Putamen (tissue), 1 donor: ENCODE measurements at regions not wholly inside any gene's neighbourhood (a gene's known extent, or its start where the extent isn't known, plus 50 kb on each side); places are given as distances from the start of the nearest gene placed in this dataset.

ENCODE experiments used
- DNase-seq: peaks from one replicate; pipeline ENCODE4 v3.0.0-alpha.2; 2016; ENCODE audit warnings: low spot score

DNA sequence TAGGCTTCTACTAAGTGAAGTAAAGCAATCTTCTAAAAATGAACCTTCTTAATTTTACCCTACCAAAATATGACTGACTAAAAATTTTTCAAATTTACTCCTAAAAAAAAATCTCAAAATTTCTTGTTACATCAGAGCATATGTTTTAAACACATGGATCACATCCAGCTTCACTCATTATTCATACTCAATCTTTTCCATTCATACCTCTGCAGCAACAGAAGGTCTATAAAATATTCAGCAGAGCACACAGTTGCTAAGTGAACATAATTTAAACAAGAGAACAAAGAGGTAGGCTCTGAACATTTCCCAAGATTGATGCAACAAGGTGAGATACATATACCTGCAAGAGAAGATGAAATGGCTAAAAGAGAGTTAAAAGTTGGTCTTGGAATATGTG lies 213.9 kb downstream of the SOD2 start:
- no peak for DNase-seq

DNA sequence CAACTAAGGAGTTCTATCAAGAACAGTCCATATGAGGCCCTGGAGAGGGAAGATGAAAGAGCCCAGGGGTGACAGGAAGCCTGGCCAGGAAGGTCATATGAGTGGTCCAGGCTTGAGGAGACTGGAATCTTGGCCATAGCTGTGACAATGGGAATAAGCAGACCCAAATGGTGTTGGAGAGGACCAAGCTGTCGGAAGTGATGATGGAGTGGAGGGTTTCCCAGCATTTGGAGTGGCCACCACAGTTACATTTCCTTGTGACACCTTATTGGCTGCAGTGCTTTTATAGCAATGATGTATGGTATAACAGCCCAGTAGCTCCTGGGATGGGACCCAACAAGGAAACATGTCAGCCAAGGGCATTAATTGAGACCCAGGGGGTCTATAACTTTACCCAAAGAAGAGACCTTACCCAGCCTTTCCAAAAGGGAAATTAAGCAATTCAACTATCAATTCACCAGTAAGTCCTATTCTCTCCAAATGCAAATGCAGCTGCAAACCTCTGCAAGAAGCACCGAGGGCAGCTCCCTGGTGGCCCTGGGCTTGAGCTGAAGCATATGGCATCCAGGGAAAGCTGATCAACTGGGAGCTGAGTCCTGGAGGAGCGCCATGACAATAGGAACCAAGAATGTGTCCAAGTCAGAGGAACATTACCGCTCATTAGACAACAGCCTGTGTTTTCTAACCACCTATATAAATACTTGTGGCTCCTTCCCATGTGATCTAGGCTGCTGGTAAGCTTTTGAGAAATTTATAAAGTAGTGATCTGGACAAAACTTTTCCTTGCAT lies 219.4 kb downstream of the SOD2 start:
- DNase-seq: no peak

DNA sequence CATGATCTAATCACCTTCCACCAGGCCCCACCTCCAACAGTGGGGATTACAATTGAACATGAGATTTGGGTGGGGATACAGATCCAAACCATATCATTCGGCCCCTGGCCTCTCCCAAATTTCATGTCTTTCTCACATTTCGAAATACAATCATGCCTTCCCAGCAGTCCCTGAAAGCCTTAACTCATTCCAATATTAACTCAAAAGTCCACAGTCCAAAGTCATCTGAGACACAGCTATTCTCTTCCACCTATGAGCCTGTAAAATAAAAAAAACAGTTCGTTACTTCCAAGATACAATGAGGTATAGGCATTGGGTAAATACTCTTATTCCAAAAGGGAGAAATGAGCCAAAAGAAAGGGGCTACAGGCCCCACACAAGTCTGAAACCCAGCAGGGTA lies 222.6 kb downstream of the SOD2 start:
- DNase-seq: no peak

DNA sequence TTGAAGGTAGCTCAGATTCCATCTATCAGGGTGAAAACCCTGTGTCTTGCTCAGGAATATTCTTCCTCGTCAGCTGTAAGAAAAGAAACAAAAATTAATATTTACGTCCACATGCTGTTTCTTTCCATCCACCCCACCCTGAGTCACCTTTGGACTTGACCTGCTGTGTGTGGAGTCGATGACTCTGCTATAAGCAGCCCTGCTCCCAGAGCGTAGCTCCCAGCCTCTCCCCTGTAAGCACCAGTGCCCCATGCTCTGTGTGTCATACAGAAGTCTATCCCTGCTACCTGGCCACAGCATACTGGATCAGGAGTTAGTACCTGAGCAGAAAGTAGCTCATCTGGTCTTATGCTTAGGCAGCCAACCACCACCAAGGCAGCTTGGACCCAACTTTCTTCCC lies 223.6 kb downstream of the SOD2 start:
- DNase-seq: no peak

DNA sequence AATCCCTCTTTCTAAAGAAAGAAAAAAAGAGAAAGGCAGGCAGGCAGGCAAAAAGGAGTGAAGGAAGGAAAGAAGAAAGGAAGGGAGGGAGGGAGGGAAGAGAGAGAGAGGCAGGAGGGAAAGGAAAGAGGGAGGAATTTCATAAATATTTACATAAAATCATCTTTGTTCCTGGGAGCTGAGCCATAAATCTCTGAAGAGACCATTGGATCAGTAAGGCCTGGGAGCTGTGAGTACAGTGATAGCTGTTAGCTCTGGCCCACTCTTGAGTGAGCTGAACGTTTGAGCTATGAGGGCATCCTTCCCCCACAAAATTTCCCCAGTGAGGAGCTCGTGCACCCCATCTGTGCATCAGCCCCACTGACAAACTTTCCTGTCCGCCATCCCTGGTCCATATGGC lies 224.0 kb downstream of the SOD2 start:
- no peak for DNase-seq

DNA sequence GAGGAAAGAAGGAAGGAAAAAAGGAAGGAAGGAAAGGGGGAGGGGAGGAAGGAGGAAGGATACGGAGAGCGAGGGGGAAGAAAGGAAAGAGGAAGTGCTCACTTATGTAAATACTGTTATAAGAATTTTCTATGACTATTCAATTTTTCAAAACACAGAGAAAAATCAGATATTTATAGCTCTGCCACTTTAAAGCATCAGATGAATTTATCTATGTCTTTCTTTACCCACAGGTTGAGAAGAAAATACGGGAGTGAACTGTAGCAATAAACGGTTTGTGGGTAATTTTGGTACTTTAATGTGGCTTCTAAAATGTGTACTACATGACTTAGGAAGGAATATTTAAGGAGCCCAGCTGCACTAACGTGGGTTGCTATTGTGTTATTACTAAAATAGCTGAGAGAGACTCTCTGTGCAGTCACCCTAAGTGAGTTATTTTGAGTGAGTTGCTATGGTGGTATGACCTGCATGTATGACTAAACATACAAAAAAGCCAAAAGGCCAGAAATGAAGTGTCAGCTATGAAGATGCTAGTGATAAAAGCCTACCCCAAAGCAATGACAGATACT lies 225.5 kb downstream of the SOD2 start:
- DNase-seq: peak; percentile 1

DNA sequence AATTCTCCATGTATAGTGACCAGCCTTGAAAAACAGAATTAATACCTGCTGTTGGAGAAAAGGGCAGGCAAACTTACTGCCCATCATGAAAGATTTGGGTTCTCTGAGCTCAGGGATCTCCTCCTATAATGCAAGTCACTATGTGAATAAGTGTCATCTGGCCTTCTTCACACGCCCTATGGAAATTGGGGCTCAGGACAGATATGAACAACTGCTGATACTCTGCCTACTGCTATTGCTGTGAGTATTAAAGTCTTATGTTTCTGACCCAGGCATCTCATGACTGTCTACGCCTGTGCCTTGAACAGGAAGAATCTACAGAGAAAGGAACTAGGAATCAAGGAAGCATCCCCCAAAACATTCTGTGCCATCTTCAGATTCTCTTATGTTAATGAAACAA lies 226.1 kb downstream of the SOD2 start:
- no peak for DNase-seq

DNA sequence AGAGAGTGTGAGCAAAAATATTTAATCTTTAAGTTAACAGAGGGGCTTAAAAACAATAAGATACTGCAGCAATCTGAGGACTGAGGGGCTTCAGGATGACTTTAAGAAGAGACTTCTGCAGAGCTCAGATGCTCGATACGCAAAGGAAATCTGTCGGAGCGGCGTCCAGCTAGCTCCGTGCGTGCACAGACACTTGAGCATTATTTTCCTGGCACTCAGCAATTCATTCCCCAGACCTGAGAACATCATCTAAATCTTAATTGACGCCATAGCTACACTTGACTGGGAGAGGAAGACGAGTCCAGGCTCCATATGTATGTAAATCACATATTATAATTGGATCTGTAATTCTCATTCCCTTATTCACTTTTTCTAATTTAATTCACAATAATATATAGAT lies 228.2 kb downstream of the SOD2 start:
- DNase-seq: no peak

DNA sequence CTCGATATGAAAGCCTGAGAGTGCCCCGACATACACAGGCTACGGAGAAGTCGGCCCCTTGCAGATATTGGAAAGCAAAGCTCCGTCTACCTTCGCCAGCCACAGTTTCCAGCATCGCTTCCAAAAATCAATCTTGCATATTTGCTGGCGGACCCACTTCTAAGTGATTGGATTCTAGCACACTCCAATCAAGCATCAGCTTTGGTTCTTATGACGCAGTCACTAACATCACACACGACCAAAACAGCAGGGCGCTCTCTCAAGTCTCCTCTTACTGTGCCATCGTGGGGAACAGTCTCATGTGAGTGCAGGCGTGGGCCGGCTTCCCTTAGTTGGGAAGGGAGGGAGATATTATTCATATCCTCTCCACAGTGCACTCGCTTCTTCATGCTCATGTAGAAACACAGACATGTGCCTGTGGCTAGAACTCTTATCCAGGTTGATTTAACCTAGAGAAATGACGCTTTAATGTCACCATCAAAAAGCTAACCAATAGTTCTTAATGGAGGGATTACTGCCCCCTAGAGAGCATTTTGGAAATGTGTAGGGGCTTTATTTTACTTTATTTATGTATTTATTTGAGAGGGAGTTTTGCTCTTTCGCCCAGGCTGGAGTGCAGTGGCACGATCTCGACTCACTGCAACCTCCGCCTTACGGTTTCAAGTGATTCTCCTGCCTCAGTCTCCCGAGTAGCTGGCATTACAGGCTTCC lies 229.8 kb downstream of the SOD2 start:
- DNase-seq: no peak

DNA sequence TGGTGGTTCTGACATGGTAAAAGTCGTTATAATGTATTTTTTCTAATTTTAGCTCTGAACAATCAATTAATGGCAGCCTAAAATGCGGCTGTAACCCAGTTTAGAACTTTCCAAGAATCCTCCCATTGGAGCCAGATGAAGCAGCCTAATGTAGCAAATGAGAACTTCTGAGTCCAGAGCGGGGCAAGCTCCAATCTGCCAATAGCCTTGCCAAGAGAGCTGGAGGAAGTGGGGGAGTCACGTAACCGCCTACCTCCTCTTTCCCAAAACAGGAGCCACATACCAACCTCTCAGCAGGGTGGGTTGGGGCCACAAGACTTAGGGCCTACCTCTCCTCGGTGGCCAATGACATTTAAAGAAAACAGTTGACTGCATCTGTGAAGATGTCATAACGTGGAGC lies 230.6 kb downstream of the SOD2 start:
- DNase-seq: no peak

DNA sequence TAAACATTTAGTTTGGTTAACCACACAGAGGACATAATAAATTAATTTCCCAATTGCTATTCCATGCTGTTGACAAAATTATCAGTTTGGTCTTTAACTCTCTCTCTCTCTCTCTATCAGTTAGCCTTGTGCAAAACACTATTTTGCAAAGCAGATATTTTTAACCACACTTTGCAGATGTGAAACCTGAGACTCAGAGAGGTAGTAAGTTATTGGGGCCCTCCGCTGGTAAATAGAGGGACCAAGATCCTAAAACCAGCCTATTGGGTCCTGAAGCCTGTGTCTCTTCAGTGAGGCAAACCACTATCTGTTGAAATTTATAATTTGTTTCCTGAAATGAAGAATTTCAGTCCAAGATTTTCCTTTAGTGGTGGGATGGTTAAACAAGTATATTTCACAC lies 231.0 kb downstream of the SOD2 start:
- no peak for DNase-seq

DNA sequence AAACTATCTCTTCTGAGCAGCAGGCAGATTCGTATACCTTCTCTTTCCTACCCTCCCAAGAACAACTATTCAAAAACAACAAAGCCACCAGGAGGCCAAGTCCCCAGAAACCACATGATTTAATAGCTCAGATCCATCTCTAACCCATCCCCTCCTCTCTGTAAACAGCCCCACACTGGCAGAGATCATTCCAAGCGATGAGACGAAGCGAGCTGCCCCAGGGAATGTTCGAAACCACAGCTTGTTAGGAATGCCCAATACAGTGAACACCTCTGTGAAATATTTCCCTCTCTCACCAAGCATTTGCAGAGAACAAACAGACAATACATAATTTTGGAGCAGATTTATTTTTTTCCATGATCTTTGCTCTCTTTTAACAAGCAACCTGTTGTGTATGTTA lies 231.8 kb downstream of the SOD2 start:
- no peak for DNase-seq

DNA sequence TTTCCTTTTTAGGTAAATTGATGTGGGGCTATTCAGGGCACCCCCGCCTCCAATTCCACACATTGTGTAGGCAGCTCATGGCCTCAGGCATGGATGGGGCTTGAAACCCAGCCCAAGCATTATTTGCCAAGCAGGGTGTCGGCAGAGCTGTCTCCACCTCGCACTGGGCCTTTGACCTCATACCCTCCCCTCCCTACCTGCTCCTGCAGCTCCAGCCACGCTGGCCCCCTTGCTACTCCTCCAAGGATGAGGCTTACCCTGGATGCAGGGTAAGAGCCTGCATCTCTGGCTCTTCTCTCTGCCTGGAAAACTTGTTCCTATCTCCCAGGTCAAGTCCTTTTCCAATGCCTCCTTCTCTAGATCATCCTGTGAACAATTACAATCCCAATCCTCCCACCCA lies 232.6 kb downstream of the SOD2 start:
- no peak for DNase-seq

DNA sequence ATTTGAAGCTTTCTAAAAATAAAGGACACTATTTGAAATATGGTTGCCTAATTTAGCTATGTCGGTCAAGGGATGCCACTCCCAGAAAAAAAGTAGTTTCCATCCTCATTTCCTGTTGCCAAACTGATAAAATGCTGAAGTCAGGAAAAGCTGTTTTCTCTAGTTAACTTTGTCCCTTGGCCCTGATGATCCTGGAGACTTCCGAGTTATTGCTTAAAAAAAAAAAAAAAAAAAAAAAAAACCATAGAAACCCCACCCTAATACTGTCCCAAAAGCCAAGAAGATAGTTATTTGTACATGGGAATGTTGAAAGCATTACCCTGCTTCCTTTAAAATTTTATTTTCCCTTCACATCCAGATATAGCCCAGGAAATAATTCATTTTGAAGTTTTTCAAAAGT lies 236.7 kb downstream of the SOD2 start:
- DNase-seq: no peak

DNA sequence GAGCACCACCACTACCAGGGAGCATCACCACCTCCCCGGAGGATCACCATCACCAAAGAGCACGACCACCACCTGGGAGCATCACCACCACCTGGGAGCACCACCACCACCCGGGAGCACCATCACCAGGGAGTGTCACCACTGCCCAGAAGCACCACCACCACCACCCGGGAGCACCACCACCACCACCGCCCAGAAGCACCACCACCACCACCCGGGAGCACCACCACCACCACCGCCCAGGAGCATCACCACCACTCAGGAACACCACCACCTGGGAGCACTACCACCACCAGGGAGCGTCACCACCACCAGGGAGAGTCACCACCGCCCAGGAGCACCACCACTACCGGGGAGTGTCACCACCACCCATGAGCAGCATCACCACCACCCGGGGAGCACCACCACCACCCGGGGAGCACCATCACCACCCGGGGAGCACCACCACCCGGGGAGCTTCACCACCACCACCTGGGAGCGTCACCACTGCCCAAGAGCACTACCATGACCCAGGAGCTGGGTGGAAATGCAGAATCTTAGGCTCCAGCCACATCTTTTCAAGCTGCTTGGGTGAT lies 237.3 kb downstream of the SOD2 start:
- no peak for DNase-seq

DNA sequence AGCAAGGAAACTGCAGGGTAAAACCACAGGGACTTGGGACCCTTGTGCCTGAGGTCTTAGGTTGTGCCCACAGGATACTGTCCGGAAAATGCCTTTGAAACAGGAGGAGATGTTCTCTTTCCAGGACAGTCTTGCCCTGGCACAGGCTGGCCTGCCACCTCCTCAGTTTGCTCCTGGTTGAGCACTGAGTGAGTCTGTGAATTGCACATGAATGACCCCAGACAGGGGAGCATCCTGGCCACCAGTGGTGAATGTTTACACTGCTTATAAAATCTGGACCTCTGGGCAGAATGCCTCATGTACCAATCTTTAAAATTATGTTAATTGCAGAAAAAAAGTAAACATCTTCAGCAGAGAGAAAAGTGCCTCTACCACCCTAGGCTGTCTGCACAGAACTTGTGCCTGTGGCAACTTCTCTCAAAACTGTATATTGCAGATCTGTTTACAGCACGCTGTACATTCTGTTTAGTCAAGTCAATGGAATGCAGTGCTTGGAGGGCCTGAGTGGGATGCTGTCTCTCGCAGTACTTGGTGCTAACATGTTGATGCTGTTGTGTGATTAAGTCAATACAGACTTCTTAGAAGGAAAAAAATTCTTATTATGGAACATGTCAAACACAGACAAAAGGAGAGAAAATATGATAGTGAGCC lies 242.1 kb downstream of the SOD2 start:
- no peak for DNase-seq

DNA sequence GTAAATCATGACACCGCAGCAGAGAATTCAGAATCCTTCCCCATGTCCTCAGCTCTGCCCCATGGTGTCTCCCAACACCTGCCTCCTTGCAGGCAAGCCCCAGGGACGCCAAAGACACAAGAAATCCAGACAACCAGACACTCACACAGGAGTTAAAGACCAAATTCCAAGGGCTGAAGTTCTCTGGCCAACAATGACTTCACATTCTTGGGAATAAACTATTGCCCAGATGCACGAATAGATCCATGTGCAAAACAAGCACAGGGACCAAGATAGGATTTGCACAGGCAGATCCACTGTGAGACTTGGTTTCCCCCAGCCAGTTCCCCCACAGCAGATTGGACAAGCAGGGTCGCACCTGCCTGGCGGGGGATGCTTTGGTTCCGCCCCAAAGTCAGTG lies 246.7 kb downstream of the SOD2 start:
- DNase-seq: no peak

DNA sequence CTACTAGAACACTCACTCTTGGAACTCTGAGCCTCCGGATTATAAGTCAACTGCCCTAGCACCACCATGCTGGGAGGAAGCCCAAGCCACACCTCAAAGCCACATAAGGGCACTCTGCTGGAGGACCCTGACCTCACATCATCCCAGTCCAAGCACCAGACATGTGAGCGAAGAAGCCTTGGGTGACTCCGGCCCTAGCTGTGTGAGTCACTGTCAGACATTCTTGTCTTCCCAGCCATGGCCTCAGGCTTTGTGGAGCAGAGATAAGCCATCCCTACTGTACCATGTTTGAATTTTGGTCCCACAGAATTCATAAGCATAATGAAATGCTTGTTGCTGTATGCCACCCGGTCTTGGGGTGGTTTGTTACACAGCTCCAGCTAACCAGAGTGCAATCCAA lies 247.7 kb downstream of the SOD2 start:
- no peak for DNase-seq

DNA sequence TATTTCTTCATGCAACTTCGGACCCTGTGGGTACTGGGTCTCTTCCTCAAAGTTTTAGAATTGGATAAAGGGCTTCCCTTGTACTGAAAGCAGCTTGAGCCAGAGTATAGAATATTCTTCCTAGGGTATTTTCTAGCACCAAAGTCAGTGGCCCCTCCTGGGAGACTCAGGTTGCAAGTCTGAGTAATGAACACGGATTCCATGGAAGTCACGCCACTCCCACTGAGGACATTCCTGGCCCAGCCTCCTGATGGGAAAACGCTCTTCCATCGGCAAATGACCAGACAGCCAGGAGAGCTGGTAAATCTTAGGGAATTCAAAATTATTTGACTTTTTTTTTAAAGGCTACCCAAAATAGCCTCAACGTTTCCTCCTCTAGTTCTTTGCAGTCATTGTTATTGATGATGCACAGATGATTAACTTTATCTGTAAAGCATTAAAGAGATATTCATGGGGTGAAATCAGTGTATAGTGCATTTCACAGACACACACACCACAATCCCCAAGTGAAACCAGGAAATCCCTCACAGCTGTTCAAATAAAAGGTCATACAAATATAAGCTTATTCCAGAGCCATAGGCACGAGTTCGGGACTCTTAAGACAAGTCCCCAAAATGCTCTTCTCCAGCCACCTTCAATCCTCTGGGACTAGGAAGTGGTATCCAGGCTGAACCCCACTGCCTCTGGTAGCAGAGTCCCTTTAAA lies 248.8 kb downstream of the SOD2 start:
- DNase-seq: no peak

DNA sequence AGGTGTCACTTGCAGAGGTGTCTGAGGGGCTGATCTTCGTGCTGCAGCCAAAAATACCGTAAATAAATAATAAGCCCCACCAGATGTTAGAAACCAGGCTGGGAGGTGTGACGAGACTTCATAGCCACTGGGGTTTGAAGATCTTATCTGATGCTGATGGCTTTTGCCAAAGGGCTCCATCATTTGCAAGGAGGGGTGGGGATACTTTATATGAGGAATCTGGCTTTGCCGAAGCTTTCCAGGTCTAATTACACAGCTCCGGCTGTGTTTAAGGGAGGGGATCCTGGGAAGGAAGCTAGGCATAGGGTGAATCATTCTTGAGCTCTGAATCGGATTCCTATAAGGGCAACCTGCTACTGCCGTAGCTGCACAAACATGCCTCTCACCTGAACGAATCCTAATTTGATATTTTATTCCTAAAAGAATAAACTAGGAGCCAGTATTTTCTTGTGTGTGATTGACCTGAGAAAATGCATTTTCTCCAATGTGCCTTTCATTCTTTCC lies 249.6 kb downstream of the SOD2 start:
- no peak for DNase-seq

DNA sequence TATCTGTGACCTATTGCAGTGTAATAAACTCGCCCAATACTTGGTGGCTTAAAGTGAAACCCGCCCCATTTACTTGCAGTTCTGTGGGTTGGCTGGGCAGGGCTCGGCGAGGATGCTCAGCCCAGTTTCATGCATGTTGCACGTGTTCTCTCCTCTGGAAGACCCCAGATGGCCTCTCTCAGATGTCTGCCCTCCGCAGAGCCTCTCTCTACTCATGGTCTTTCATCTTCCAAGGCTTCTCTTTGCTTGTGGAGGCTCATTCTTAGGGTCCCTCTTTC lies 251.4 kb downstream of the SOD2 start:
- no peak for DNase-seq
